ENCODE measurements at regions not wholly inside any gene's neighbourhood (a gene's known extent, or its start where the extent isn't known, plus 50 kb on each side); places are given as distances from the start of the nearest gene placed in this dataset.

GRCh38 chr13:73782450-73783449, 351.5 kb downstream of the KLF12 start:
- DNase-seq, result no peak

DNA sequence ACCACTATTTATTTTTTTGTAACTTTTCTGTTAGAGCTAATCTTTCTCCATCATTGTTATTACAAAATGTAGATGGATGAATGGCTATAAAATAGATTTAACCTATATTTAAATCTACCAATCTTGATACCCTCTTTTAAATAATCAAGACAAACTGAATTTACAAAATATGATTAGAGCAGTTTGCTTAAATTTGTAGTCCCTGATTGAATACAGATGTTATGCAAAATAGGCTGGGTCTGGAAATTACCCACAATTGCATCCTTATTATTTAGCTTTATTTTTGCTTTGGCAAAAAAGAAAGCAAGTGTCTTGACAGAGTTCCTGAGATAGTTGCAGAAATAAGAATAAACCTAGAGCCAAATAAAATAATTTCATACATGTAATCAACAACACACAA, 352.8 kb downstream of the KLF12 start:
- DNase-seq, result no peak

GRCh38 chr13:73779881-73780280, 354.3 kb downstream of the KLF12 start:
- no peak for DNase-seq

DNA sequence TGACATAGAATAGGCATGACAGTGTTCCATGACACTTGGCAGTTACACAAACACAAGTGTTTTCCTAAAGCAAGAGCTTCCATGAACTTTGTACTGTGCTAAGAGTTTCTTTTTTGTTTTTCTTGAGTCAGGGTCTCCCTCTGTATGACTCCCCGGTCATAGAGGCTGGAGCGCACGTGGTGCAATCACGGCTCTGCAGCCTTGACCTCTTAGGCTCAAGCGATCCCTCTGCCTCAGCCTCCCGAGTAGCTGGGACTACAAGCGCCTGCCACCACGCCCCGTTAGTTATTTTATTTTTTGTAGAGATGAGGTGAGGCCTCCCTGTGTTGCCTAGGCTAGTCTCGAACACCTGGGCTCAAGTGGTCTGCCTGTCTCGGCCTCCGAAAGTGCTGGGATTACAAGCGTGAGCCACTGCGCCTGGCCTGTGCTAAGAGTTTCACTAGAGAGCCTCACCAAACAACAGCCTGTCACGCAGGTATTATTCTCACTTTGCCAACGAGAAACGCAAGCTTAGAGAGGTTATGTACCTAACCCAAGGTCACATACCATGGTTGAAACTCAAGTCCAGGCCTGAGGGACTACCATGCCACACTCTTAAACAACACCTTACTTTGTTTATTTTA, 355.9 kb downstream of the KLF12 start:
- no peak for DNase-seq

GRCh38 chr13:73777134-73777533, 357.1 kb downstream of the KLF12 start:
- no peak for DNase-seq

DNA sequence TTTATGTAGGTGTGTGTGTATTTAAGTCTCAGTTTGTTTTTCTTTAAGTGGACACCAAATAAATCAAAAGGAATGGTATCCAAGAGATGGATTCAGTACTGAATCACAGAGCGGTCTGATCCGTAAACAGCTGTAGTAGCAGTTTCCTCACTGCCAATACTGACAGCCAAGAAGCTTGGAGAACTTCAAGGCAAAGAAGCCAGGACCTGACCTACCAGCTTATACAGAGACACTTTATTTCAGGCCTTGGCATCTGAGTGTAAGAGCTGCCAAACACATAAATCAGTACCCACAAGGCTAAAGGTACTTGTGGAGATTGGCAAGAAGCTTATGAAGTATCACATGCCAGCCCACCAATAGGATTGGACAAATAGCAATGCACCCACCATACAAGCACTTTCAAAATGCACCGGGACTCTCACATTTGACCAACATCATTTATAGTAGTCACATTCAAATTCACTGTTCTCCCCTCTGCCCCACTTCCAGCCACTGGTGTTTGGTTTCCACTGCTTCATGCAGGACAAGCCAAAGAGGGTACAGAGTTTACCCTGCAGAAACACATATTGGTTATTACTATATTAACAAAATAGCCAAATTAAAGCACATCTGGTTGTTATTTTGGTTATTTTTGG, 357.9 kb downstream of the KLF12 start:
- DNase-seq, result no peak

DNA sequence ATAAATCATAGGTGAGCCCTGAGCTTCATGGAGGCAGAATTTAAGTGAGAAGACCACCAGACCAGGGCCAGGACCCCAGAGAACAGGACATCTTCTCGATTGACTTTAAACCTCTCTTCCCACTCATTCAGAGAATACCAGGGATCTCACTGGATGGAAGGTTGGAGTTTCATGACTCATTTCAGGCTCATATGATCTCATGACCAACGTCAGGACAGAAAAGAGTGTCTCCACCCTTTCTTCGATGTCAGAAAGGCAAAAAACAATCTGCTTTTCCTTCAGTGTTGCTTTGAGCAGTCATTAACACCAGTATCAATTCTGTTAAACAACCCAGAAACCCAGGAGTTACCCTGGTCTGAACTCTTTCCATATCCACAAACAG, 361.0 kb downstream of the KLF12 start:
- DNase-seq, result no peak

DNA sequence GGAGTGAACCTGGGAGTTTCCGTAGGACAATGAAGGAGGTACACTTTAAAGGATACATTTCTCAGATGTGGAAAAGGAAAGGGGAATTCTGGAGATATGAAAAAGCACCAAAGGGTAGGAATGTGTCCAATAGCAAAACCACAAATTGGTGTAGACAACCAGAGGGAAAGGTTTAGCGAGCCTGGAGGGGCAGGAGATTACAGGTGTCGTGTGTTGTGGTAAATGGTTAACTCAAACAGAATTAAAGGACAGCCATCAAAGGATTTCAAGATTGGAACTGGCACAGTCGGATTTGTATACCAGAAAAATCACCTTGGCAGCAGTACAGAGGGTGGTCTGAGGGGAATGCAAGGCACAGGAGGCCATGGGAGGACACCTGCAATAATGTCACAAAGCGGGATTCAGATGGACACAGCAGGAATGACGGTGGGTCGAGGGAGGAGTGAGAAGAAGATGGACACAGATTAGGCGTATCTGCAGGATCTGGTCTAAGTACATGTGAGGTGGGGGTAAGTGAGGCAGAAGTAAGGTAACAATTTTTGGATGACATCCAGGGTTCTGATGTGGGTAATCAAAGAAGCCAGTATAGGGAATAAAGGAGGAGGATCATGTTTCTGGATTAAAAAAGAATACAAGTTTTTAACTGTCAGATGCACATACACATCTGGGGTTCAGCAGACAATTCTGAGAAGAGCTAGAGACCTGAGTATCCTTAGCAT, 361.6 kb downstream of the KLF12 start:
- no peak for DNase-seq

- no peak for DNase-seq
Measured at GRCh38 chr13:73767747-73768315, 366.4 kb downstream of the KLF12 start.

GRCh38 chr13:73767191-73767741, 366.9 kb downstream of the KLF12 start:
- no peak for DNase-seq

DNA sequence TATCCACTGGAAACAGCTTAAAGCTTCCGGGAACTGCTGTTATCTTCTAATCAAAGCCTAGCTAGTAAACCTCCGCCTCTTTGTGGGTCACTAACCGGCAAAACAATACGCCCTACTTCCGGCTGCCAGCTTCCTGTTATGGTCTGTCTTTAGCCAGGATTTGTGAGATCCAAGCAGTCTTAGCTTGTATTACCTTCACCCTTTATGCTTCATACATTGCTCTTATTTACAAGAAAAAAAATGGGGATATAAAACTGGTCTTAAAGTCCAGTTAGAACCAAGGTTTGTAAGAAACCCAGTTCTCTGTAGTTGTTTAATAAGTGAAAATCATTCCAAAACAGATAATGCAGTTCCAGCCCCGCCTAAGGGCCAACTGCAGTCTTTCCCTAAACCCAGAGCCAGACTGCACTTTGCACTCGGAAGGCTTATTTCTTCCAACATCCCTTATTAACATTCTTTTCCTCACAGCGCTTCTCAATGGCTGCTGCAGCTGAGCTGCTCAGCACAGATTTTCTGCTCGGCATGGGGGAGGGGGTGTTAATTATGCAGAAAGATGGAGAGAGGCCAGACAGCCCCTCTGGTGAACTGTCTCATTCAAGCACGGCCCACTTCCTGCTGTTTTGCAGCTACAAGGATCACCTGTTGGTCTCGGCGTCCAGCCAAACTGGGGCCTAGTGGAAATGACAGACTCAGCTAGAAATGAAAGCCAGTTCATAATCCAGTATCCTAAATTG, 368.4 kb downstream of the KLF12 start:
- peak; percentile 85 for DNase-seq

- no peak for DNase-seq
Measured at GRCh38 chr13:73759434-73759833, 374.8 kb downstream of the KLF12 start.

DNA sequence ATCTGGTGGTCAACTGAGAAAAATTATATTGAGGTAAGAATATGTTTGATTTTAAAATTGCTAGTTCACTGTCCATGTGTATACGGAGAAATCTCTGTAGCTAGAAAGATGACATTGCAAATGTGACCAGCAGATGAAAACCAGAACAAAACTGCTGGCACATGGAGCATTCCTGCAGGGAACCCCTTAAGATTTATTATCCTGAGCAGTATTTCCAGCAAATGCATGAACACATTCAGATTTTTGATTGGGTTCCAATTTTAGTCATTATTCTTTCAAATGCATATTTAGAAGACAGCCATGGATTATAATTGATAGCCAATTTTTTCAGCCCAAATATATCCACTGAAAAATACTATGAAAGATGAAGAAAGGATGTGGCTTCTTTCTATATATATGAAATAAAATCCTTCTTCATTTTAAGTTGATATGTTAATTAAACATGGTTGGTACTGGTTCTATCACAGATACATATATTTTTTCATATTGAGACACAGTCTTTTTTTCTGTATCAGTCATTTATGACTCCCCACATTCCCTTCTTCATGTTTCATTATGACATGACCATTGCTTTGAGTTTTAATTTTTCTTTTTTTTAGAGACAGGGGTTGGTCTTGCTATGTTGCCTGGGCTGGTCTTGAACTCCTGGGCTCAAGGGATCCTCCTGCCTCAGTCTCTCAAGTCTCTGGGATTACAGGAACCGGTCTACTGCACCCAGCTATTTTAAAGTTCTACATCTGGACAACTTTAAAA, 376.5 kb downstream of the KLF12 start:
- no peak for DNase-seq

DNA sequence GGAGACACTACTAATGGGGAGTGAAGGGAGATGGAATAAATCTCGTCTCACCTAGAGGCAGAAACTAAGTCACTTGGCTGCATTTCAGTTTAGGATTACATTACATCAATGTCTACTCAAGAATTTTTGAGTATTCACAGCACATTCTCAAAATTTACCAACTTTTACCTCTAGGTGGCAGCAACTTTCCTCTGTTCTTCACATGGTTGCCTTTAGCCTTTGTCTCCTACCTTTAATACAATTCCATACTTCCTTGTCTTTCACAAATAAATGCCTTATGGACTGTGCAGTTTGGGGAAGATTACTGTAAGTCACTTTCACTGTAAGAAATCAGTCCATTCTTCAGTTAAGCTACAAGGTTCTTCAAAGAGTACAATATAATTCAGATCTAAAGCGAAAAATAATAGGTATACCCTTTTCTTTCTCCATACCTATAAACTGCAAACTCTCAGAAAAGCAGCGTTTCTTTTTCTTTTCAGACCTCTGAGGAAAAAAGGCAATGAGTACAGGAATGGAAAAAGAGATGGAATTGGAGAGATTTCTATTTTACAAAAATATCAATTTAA, 379.4 kb downstream of the KLF12 start:
- peak; percentile 35 for DNase-seq

DNA sequence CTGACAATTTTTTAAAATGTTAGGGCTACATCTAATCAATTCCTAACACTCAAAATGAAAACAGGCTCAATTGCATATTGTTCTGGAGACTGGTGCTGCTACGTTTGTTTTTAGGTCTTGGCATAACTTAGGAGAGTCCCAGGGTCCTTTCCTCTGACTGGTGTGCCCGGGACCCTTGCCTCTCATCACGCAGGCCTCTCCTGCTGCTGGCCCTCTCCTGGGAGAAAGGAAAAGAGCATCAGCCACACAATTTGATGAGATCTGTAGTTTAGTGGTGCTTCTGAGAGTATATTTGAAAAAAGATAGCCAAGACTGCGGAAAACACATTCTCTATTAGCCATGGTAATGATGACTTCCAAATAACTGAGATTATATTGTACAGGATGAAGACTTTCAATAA, 380.0 kb downstream of the KLF12 start:
- DNase-seq, result no peak

GRCh38 chr13:73751290-73751689, 382.9 kb downstream of the KLF12 start:
- DNase-seq, result no peak

- no peak for DNase-seq
Measured at GRCh38 chr13:73748404-73748803, 385.8 kb downstream of the KLF12 start.

- no peak for DNase-seq
Measured at GRCh38 chr13:73745190-73745589, 389.0 kb downstream of the KLF12 start.

- no peak for DNase-seq
Measured at GRCh38 chr13:73742982-73743381, 391.2 kb downstream of the KLF12 start.

- DNase-seq, result no peak
Measured at GRCh38 chr13:73741742-73742141, 392.5 kb downstream of the KLF12 start.

- DNase-seq, result no peak
Measured at GRCh38 chr13:73741111-73741510, 393.1 kb downstream of the KLF12 start.

Data from NCI-H2227 treated with DMSO at 0.1 percent for 48 hours (cell line).